C4-2B (cell line): ENCODE measurements at regions not wholly inside any gene's neighbourhood (a gene's known extent, or its start where the extent isn't known, plus 50 kb on each side); places are given as distances from the start of the nearest gene placed in this dataset.
"Not testable (repeated sequence)": the region's sequence is repeated elsewhere in the genome, so short reads cannot be mapped to it uniquely, and the experiment has no call there.

Experiments used
- H3K27ac ChIP-seq: fragments of 450-650 bp; 2 replicates; pipeline ENCODE4 v1.5.1; 2017
- ZFX ChIP-seq: fragments of 450-650 bp; IDR thresholded peaks from 2 replicates; pipeline ENCODE4 v1.6.1; 2017
- TF ChIP-seq, protein P1 (sequence below): fragments of 450-650 bp; conservative IDR thresholded peaks from 2 replicates; pipeline ENCODE4 v1.5.1; 2017; ENCODE audit warnings: mild to moderate bottlenecking

- no peak overlapping the region for H3K27ac ChIP-seq
- TF ChIP-seq ZFX = no peak
- TF ChIP-seq, protein P1, sequence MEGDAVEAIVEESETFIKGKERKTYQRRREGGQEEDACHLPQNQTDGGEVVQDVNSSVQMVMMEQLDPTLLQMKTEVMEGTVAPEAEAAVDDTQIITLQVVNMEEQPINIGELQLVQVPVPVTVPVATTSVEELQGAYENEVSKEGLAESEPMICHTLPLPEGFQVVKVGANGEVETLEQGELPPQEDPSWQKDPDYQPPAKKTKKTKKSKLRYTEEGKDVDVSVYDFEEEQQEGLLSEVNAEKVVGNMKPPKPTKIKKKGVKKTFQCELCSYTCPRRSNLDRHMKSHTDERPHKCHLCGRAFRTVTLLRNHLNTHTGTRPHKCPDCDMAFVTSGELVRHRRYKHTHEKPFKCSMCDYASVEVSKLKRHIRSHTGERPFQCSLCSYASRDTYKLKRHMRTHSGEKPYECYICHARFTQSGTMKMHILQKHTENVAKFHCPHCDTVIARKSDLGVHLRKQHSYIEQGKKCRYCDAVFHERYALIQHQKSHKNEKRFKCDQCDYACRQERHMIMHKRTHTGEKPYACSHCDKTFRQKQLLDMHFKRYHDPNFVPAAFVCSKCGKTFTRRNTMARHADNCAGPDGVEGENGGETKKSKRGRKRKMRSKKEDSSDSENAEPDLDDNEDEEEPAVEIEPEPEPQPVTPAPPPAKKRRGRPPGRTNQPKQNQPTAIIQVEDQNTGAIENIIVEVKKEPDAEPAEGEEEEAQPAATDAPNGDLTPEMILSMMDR = no peak
Measured at GRCh38 chr4:167885071-167885470, 207.3 kb upstream of the ANXA10 start.

DNA sequence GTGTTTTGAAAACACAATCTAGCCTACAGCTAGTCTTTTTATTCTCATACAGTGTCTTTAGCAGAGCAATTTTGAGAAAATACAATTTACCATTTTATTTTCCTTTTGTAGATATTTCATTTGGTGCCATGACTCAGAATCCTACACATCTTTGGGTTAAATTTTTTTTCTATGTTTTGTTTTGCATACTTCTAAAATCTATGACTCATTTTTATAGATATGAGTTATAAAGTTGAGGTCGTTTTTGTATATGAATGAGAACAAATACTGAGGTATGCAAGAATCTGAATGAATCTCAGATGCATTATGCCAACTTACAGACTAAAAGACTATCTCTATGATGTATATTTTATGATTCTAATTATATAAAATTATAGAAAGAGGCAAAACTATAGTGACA lies 206.5 kb upstream of the ANXA10 start:
- no peak overlapping the region for H3K27ac ChIP-seq
- TF ChIP-seq, protein P1 = no peak
- no peak for TF ChIP-seq ZFX

DNA sequence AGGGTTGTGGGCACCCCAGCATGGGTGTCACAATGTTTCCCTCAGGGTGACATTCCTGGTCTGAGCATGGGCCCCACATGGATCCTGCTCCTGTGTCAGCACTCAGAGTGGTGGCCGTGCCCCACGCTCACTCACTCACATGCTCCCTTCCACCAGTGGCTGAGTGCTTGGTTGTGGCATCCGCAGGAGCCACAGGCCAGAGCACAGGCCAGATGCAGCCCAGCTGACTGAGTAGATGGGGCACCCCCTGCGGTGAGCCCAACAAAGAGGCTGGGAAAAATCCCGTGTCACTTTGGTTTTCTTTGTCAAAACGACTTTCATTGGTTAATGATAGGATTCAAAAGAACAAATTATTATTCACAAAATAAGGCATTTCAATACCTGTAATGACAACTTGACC lies 204.6 kb upstream of the ANXA10 start:
- no peak overlapping the region for H3K27ac ChIP-seq
- no peak for TF ChIP-seq ZFX
- TF ChIP-seq, protein P1 = no peak

GRCh38 chr4:167890226-167890625 lies 202.1 kb upstream of the ANXA10 start:
- H3K27ac ChIP-seq = no peak overlapping the region
- TF ChIP-seq, protein P1 = no peak
- no peak for TF ChIP-seq ZFX

GRCh38 chr4:167893531-167893930 lies 198.8 kb upstream of the ANXA10 start:
- H3K27ac ChIP-seq = no peak overlapping the region
- TF ChIP-seq ZFX = no peak
- TF ChIP-seq, protein P1 = no peak

GRCh38 chr4:167896260-167896659 lies 196.1 kb upstream of the ANXA10 start:
- H3K27ac ChIP-seq = not testable (repeated sequence)

- no peak overlapping the region for H3K27ac ChIP-seq
- TF ChIP-seq, protein P1 = no peak
- TF ChIP-seq ZFX = no peak
Measured at GRCh38 chr4:167897116-167897515, 195.2 kb upstream of the ANXA10 start.

GRCh38 chr4:167903291-167903721 lies 189.0 kb upstream of the ANXA10 start:
- no peak overlapping the region for H3K27ac ChIP-seq
- TF ChIP-seq, protein P1 = no peak
- TF ChIP-seq ZFX = no peak
